ENCODE measurements at regions not wholly inside any gene's neighbourhood (a gene's known extent, or its start where the extent isn't known, plus 50 kb on each side); places are given as distances from the start of the nearest gene placed in this dataset.

DNA sequence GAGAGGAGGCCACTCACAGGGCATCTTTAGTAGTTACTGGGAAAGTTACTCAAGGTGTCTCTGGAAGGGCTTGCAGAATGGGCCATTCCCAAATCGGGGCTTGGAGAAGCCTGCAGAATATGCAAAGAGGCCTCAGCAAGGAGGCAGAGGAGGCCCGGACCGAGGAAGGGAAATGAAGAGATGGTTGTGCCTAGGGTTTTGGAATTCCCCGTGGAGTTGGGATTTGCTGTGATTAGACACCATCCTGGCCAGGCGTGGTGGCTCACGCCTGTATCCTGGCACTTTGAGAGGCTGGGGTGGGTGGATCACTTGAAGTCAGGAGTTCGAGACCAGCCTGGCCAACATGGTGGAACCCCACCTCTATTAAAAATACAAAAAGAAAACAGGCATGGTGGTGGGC is 193.0 kb downstream of the IRF8 start:
- DNase-seq (ENCODE audit: low spot score) = no peak

DNA sequence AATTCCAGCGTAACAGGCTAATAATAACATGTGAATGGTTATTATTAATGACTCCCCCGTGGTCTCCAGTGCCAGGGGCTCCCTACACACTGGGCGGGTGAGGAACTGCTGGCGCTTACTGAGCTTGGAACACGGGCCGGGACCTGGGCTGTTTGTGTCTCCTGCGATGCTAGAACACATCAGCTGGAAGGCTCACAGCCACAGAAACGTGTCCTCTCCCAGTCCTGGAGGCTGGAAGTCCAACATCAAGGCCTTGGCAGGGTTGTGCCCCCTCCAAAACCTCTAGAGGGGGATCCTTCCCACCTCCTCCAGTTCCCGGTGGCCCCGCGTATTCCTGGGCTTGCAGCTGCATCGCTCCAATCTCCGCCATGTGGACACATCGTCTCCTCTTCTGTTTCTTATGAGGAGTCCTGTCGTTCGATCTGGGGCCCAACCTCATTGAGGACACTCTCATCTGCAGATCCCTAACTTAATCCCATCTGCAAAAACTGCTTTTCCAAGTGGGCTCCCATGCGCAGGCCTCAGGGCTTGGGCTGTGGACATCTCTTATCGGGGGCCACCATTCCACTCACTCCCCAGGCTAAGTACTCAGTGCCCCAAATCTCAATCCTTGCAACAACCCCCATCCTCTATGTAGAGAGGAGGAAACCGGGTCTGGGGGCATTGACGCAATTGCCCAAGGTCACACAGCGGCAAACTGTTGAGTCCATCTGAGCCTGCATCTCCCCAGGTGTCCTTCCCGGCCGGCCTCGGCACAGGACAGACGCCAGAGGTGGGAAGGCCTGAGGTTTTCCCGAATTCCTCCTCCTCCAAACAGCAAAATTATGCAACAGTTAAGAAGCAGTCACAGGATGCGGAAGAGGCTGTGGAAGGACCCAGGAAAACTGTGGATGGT is 193.9 kb downstream of the IRF8 start:
- DNase-seq (ENCODE audit: low spot score) = no peak

DNA sequence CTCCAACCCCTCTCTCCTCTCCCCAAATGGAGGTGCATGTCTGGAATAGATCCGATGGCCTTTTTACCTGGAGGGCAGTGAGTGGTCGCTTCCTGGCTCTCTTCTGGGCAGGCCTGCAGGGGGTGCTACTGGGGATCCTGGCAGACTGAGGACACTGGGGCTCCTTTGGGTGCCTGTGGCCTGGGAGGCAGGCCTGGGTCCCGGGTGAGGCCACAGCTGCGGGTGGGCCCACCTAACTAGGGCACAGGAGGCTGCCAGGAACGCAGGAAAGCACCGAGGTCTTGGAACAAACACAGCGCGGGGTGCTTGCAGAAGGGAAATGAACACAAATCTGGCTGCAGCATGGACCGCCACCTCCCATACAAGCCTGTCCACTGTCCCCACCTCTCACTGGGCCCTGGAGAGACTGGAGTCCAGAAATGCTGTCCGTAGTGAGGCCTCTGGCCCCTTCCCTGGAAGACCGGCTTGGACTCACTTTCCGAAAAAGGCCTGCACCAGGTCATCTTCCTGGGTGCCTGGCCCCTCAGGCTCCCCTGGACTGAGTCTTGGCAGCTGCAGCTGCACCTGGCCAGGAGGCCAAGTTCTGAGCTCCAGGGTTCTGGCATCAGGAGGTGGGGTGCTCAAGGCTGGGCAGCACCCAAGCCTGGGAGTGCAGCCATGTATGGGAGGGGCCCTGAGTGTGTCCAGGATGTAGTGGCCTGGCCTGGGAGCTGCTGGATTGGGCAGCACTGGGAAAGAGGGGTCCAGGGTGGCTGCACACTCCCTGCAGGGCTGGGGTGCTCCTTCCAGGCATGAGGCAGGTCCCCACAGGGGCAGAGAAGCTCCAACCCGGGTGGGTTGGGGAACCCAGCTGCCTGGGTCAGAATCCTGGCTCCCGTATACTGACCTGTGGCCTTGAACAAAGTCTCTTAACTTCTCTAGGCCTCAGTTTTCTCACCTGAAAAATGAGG is 195.1 kb downstream of the IRF8 start:
- no peak for DNase-seq (ENCODE audit: low spot score)

DNA sequence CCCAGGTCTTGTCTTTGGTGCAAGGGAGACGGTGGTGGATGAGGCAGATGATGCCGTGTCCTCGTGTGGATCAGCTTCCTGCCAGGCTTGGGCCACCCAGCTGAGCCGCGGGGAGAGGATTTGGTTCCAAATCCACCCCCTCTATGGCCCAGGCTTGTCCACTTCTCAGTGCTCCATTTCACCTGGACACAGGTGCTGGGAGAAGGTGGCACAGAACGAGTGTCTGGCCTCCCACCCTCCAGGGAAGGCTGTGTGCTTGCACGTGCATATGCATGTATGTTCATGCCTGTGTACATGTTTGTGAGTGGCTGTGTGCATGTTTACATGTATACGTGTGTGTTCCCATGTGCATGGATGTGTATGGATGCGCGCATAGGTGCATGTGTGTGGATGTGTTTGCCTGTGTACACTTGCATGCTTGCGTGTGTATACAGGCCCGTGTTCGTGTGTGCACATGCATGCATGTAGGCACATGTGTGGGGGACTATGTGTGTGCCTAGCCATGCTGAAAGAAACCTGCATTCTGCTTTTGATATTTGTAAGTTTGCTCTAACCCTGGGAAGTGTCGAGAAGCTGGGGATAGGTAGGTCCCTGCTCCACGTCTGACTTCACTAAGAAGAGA is 196.3 kb downstream of the IRF8 start:
- no peak for DNase-seq (ENCODE audit: low spot score)

DNA sequence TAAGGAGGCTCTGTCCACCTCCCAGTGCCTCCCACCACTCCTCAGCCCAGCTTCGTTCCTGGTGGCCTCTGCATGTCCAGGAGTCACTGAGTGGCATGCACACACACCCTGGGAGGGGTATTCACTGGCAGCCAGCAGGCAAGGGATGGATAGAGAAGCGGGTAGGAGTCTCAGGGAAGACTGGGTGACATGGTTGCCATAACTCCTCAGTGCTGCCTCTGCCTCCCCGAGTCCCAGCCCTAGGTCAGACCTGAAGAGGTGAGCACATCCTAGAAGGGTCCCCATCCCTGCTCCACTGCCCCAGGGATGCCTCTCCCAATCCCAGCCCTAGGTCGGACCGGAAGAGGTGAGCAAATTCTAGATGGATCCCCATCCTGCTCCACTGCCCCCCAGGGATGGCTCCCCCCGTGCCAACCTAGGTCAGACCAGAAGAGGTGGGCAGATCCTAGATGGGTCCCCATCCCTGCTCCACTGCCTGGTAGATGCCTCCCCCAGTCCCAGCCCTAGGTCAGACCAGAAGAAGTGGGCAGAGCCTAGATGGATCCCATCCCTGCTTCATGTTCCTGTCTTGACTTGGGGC is 197.0 kb downstream of the IRF8 start:
- DNase-seq (ENCODE audit: low spot score) = no peak

DNA sequence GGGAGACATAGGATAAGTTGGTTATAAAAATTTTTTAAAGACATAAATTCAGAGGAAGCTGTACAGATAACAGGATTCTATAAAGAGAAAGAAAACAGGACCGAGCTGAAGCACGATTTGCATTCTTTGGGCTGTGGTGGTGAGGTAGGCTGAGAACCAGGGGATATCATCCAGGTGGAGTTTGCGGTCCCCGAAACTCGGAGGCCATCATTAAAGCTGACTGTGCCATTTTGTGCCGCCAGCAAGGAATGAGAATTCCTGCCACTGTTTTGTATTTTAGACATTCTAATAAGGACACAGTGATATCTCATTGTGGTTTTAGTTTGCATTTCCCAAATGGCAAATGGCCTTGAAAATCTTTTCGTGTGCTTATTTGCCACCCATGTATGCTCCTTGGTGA is 197.9 kb downstream of the IRF8 start:
- no peak for DNase-seq (ENCODE audit: low spot score)

DNA sequence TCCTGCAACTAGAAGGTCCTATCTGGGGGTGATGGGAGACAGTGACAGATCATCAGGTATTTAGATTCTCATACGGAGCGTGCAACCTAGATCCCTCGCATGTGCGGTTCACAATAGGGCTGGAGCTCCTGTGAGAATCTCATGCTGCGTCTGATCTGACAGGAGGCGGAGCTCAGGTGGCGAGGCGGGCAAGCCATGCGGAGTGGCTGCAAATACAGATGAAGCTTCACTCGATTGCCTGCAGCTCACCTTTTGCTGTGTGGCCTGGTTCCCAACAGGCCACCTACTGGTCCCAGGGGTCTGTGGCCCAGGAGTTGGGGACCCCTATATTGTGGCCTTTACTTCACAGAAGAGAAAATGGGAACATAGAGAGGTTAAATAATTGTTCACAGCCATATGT is 200.4 kb downstream of the IRF8 start:
- DNase-seq (ENCODE audit: low spot score) = no peak

DNA sequence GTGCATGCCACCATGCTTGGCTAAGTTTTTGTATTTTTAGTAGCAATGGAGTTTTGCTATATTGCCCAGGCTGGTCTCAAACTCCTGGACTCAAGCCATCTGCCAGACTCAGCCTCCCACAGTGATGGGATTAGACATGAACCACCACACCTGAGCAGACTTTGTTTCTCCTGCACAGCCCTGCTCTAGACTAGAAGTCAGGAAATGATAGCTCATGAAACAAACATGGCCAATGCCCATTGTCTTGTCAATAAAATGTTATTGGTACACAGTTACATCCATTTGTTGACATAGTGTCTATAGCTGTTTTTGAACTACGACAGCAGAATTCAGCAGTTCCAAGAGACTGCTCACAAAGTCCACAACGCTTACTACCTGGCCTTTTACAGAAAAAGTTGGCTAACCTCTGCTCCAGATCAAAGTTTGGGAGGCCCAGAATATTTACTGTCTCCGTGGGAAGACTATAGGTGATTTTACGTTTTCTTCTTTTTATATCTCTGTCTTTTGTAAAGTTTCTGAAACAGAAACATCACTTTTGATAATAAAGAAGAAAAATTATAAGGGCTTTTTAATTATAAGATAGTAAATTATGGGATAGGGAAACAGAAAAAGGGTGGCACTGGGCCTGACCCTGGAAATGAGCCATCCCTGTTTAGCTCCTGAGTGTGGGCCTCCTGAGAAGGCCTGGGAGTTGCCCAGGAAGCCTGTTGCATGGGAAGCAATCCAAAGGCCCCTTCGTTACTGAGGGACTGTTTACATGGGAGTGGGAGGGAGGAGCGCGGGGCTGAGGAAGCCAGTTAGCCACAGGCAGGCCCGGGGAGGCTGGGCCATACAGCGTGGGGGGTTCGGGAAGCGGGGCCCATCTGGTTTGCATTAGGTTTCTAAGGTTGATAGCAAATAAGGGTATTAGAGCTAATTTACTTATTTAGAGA is 201.5 kb downstream of the IRF8 start:
- DNase-seq (ENCODE audit: low spot score) = no peak

DNA sequence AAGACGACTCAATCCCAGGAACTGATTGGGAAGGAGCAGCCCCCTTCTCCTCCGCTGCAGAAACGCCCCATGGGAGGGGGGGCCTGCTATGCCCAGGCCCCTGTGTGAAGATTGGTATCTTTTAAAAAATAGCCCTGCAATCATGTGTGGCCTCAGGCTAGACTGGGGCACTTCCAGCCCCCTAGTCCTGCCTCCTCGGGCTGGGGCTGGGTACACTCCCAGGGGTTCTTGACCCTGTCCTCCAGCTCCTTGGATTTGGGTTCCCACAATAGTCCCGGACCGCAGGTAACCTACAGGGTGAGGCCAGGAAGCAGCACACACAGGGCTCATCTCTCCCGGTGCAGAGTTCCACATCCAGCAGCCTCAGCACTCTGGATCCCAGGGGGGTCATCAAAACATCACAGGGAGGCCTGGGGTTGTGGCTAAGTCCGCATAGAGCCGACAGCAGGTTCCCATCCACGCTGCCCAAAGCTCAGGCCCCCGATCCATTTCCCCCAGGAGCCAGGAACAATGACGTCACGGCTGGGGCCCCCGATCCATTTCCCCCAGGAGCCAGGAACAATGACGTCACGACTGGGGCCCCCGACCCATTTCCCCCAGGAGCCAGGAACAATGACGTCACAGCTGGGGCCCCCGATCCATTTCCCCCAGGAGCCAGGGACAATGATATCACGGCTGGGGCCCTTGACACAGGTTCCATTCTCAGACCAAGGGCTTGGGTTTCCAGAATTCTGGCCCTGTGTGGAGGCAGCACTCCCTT is 202.4 kb downstream of the IRF8 start:
- no peak for DNase-seq (ENCODE audit: low spot score)

DNA sequence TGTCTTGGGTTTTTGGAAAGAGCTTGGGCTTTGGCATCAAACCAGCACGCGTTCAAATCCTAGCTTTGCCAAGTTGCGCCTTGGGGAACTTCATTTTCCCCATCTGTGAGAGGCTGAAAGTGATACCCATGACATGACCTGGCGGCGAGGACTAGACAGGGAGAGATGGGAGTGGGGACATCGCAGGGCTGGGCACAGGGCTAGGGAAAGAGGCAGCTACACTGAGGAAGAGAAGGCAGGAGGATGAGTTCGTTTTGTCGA is 202.9 kb downstream of the IRF8 start:
- DNase-seq (ENCODE audit: low spot score) = no peak

DNA sequence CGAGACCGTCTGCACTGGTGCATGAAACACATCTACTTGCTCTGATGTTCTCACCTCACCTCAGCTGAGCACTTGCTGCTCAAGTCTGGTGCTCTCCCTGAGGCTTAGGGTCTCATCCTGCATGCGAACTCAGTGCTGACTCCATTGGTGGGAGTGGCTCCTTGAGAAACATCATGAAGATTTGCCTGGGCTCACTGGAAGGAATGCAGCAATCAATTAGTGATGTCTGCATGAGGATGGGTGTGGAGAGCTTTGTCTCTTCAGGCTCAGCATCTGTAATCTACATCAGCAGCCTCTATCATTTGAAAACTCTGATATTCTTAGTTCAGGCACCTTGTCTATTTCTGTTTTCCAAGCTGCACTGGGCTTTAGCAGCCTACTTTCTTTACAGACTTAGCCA is 204.4 kb downstream of the IRF8 start:
- DNase-seq (ENCODE audit: low spot score) = no peak

DNA sequence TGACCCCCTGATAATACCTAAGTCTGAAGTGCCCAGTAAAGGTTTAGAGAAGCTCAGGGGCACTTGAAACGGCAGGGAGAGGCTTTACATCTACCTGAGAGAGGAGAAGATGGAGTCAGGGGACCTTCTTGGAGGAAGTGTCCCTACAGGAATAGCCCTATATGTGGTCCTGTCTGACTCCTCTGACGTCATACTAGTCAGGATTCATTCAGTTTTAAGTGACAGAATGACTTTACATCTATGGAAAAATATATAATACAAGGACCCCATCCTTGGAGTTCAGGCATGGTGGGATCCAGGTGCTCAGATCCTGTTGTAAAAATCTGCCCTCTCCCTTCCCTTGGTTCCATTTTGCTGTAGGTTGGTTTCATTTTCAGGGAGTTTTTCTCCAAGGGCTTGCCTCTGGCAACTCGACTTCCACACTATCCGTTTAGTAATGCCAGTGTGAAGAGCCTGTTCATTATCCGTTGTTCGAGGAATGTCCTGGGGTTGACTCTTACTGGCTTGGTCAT is 205.6 kb downstream of the IRF8 start:
- no peak for DNase-seq (ENCODE audit: low spot score)

DNA sequence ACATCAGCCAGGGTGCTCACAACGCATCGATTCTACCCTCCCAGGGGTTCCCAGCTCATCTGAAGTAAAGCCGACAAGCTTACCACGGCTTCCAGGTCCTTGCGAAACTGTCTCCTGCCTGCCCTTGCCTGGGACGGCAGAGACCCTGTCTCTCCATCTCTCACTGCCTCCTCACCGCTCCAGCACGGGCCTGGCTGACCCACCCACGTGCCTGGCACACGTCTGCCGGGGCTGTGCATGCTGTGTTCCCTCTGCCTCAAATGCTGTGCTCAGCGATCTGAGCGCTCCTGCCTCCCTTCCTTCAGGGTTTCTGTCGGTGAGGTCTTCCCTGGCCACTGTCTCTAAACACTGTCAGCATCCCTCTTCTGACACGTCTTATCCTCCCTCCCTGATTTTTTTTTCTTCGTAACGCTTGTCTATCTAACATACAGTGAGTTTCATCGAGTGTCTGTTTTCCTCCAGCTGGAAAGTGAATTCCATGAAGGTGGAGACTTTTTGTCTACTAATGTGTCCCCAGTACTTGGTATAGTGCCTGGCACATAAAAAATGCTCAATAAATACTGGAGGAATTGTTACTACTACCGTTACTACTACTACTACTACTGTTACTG is 208.4 kb downstream of the IRF8 start:
- no peak for DNase-seq (ENCODE audit: low spot score)

DNA sequence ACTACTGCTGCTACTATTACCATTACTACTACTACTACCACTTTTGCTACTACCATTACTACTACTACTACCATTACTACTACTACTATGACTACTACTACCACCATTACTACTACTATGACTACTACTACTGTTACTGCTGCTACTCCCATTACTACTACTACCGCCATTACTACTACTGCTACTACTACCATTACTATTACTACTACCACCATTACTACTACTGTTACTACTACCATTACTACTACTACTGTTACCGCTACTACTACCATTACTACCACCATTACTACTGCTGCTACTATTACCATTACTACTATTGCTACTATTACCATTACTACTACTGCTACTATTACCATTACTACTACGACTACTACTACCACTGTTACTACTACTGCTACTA is 209.1 kb downstream of the IRF8 start:
- DNase-seq (ENCODE audit: low spot score) = no peak

DNA sequence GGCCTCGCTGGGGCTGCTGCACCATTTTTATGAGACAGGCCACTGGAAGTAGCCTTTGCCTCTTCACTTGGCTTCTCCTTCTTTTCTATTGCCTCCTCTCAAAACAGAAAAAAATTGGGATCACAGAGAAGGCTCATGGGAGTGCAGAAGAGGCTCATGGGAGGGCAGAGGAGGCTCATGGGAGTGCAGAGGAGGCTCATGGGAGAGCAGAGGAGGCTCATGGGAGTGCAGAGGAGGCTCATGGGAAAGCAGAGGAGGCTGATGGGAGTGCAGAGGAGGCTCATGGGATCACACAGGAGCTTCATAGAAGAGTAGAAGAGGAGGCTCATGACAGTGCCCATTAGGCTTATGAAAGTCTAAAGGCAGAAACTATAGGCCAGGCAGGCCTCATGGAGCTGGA is 211.2 kb downstream of the IRF8 start:
- DNase-seq (ENCODE audit: low spot score) = no peak

DNA sequence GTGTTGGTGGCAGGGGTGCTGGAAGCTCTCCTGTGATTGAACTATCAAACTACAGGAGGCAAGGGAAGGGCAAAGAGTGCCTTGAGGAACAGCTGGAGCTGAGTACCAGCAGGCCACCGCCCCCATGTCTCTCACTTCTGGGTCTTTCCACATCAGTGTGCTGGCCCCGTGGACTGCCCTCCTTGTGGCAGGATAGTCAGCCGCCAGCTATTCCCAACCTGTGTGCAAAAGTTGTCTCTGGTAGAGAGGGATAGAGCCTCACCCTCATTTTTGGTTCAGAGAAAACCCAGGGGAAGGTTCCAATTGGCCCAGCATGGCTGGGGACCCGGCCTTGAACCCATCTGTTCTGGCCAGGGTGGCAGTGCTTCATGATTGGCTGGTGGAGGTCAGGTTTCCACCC is 211.8 kb downstream of the IRF8 start:
- DNase-seq (ENCODE audit: low spot score) = no peak

DNA sequence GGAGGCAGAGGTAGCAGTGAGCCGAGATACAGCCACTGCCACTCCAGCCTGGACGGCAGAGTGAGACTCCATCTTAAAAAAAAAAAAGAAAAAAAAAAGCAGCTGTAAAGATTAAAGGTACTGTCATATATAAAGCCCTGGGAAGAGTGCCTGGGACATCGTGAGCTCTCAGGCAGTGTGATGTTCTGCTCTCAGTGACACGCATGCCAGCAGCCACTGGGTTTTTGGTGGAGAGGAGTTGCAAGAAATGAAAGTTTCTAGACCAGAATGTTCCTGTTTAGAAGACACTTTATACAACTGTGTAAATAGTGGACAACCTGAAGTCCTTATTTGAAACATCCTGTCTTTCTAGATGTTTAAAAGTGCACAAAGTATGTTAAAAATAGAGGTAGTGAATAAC is 213.2 kb downstream of the IRF8 start:
- DNase-seq (ENCODE audit: low spot score) = no peak

DNA sequence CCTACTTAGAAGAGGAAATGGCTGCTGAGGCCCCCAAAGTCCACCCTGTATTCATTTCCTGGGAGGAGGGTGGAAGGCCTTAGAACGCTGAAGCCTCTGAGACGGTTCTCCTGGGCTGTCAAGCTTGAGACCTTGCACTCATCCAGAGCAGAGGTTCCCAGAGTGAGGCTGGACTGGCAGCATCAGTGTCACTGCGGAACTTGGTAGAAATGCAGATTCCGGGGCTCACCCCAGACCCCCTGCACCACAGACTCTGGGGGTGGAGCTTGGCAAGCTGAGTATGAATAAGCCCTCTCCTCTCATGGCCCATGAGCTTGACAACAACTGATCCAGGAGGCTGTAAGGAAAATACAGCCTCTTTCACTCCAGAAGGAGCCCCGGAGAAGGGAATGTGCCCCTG is 218.3 kb downstream of the IRF8 start:
- no peak for DNase-seq (ENCODE audit: low spot score)

DNA sequence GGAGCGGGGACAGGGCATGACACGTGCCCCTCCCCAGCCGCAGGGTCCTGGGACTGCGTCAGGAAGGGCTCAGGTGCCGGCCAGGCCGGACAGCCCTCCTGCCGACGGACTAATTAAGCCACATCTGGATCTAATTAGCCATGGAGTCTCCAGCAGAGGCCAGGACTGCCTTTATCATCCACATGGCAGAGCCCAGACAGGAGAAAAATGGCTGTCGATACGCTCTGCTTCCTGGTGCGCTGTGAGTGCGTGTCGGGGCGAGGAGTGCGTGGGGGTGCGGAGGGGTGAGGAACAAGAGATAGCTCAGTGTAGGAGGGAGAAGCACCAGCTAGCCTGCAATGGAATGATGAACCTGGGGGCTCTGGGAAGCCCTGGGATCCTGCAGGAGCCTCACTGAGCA is 218.8 kb downstream of the IRF8 start:
- no peak for DNase-seq (ENCODE audit: low spot score)
